G401 (cell line): ENCODE measurements at regions not wholly inside any gene's neighbourhood (a gene's known extent, or its start where the extent isn't known, plus 50 kb on each side); places are given as distances from the start of the nearest gene placed in this dataset.
"Not testable (repeated sequence)": the region's sequence is repeated elsewhere in the genome, so short reads cannot be mapped to it uniquely, and the experiment has no call there.

Experiments used
- DNase-seq: peaks from one replicate; pipeline ENCODE4 v3.0.0-alpha.2; 2015; ENCODE audit warnings: low spot score
- in situ Hi-C: cut with HindIII; loops from 2 replicates; pipeline ENCODE4 v1.10.0; 2016; ENCODE audit warnings: low sequenced_read_pairs, mixed read lengths

- in situ Hi-C loops = no loop called here
Measured at GRCh38 chr15:53851110-53851848, 91.8 kb upstream of the WDR72 start.

GRCh38 chr15:53847745-53848144 is 88.3 kb upstream of the WDR72 start:
- in situ Hi-C loops = no loop called here
- no peak for DNase-seq

More at GRCh38 chr15:53851110-53851848, 91.8 kb upstream of the WDR72 start:
- DNase-seq = no peak

GRCh38 chr15:53844634-53845033 is 85.2 kb upstream of the WDR72 start:
- in situ Hi-C loops = no loop called here
- DNase-seq = no peak

GRCh38 chr15:53843869-53844569 is 84.6 kb upstream of the WDR72 start:
- in situ Hi-C loops = no loop called here
- no peak for DNase-seq

DNA sequence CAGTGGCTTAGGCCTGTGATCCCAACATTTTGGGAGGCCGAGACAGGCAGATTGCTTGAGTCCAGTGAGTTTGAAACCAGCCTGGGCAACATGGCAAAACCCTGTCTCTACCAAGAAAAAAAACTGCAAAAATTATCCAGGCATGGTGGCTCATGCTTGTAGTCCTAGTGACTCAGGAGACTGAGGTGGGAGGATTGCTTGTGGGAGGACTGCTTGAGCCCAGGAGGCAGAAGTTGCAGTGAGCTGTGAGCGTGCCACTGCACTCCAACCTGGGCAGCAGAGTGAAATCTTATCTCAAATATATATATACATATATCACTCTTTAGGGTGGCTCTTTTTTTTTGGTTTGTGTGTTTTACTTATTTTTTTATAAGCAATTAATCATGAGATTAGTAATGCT is 83.7 kb upstream of the WDR72 start:
- DNase-seq = no peak
- in situ Hi-C loops = no loop called here

DNA sequence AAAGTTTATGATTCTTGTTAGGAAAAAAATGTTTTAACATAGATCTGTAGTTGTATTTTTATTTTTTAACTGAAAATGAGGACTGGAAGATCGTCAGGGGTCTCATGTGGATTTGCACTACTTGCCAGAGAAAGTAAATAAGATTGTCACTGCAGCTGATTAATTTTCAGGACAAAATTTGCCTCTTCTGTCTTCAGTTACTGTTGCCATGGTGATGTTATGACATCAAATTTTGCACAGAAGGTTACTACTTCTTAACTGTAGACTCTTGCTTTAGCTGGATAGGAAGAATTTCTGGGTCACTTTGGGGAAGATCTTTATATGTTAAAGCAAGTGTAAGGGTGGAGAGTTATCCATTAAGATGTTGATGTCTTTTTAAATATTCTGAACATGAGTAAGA is 82.2 kb upstream of the WDR72 start:
- DNase-seq = no peak
- in situ Hi-C loops = no loop called here

GRCh38 chr15:53840681-53841080 is 81.2 kb upstream of the WDR72 start:
- no peak for DNase-seq
- in situ Hi-C loops = no loop called here

GRCh38 chr15:53837263-53837662 is 77.8 kb upstream of the WDR72 start:
- DNase-seq = peak; percentile 49
- in situ Hi-C loops = no loop called here

GRCh38 chr15:53836618-53837017 is 77.2 kb upstream of the WDR72 start:
- DNase-seq = no peak
- in situ Hi-C loops = no loop called here

- no peak for DNase-seq
- in situ Hi-C loops = no loop called here
Measured at GRCh38 chr15:53835309-53835708, 75.8 kb upstream of the WDR72 start.

DNA sequence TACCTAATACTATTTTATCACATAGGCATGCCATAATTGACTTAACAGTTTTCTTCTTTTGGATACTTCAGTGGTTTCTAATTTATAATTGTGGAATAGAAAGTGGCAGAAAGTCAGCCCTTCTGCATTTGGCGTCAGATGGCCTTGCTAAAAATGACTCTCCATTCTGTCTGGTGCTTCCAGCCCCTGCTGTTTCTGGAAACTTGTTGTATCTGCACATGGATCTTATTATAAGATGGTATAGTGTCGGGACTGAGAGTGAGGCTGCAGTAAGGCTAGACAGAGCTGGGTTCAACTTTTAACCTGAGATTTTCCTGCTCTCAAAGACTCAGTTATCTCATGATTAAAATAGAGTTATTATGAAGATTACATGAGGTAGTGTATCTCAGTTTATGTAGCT is 74.8 kb upstream of the WDR72 start:
- in situ Hi-C loops = no loop called here
- DNase-seq = peak; percentile 91

- DNase-seq = peak; percentile 94
- in situ Hi-C loops = no loop called here
Measured at GRCh38 chr15:53833134-53833624, 73.7 kb upstream of the WDR72 start.

DNA sequence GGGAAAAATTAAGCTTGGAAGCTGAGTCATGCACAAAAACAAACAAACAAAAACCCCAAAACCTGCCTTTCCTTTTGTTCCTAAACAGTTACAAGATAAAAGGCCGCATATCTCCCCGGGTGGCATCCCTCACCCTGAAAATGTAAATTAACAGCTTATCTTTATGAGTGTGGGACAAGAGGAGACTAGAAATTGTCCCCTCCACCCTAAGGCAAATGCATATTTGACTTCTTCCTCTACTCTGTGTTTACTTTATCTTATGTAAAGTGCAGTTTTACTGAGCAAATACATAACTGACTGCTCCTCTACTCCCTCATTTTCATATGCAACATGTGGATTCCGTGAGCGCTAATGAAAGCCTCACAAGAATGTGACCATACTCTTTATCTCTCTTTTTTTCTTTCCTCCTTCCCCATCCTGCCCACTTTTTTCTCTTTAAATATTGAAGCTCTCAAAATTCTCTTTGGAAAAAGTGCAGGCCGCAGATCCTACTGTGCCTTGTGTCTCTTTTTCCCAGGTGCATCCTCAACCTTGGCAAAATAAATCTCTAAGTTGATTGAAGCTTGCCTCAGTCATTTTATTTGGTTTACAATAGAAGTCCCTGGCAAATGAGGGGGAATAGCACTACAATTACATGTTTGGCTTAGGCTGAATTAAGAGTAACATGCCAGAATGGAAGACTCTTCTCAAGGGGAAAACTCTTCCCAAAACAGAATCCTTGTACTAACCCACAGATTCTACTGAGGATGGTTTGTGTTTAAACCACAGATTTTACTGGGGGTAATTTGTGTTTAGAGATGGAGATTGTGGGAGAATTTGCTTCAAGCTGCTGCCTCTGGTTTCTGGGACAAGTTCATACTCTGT is 72.7 kb upstream of the WDR72 start:
- in situ Hi-C loops = no loop called here
- DNase-seq = no peak

DNA sequence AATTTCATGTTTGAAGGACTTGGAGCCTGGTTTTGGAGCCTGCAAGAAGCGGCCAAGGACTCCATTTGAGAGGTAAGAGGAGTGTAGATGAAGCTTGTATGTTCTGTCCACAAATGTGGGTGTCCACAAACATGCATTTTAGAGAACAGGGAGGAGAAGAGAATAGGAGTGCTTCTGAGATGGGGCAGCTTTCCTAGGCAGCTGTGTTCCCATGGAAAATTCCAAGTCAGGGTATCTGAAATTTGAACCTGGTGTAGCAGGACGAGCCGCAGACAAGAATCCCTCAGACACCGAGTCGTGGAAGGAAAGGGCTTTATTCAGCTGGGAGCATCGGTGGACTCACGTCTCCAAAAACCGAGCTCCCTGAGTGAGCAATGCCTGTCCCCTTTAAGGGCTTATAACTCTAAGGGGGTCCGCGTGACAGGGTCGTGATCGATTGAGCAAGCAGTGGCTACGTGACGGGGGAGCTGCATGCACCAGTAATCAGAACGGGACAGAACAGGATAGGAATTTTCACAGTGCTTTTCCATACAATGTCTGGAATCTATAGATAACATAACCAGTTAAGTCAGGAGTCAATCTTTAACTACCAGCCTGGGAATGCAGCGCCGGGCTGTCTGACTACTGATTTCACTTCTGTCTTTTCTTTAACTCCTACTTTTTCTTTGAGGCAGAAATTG is 71.4 kb upstream of the WDR72 start:
- no peak for DNase-seq
- in situ Hi-C loops = no loop called here

- no peak for DNase-seq
- in situ Hi-C loops = no loop called here
Measured at GRCh38 chr15:53829923-53830459, 70.5 kb upstream of the WDR72 start.

- in situ Hi-C loops = no loop called here
- DNase-seq = no peak
Measured at GRCh38 chr15:53829471-53829870, 70.0 kb upstream of the WDR72 start.

GRCh38 chr15:53827355-53827754 is 67.9 kb upstream of the WDR72 start:
- in situ Hi-C loops = no loop called here
- DNase-seq = no peak

DNA sequence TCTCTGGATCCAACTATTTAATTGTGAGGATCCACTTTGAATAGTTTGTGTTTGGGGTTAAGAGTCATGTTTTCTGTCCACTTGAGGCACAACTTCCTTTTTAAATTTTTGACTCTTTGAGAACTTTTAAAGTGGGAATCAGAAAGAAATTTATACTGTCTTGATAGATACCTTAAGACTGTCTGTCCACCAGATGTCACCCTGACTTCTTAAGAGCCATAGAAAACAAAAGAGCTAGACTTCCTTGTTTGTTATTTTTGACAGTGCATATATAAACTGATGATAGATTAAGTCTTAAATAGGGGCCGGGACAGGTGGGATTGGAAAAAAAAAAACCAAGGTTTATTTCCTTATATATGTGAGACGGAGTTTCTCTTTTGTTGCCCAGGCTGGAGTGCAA is 52.1 kb upstream of the WDR72 start:
- in situ Hi-C loops = no loop called here
- peak; percentile 72 for DNase-seq

DNA sequence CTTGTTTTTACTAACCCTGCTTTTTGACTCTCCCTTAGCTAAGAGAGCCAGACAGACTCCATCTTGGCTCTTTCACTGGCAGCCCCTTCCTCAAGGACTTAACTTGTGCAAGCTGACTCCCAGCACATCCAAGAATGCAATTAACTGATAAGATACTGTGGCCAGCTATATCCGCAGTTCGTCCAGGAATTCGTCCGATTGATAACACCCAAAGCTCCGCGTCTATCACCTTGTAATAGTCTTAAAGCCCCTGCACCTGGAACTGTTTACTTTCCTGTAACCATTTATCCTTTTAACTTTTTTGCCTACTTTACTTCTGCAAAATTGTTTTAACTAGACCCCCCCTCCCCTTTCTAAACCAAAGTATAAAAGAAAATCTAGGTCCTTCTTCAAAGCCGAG is 50.8 kb upstream of the WDR72 start:
- DNase-seq, in situ Hi-C loops: not testable (repeated sequence)
